Activated T-cell treated with anti-CD3 and anti-CD28 coated beads, Interleukin-2, amount 50 U/mL, for 24 hours (primary cell): ENCODE measurements at regions not wholly inside any gene's neighbourhood (a gene's known extent, or its start where the extent isn't known, plus 50 kb on each side); places are given as distances from the start of the nearest gene placed in this dataset.

Source experiments
- DNase-seq: peaks from one replicate; pipeline ENCODE4 v3.0.0-alpha.2; 2020
- H3K27ac Mint-ChIP-seq: 2 replicates; pipeline ENCODE4 v1.8.0; 2020; ENCODE audit warnings: mild to moderate bottlenecking, mixed read lengths
- H3K27me3 Mint-ChIP-seq: 2 replicates; pipeline ENCODE4 v1.8.0; 2020; ENCODE audit warnings: mixed read lengths
- H3K36me3 Mint-ChIP-seq: 2 replicates; pipeline ENCODE4 v1.8.0; 2020; ENCODE audit warnings: low read depth, mixed read lengths
- H3K4me1 Mint-ChIP-seq: 2 replicates; pipeline ENCODE4 v1.8.0; 2020; ENCODE audit warnings: low read depth, mixed read lengths
- H3K4me3 Mint-ChIP-seq: 2 replicates; pipeline ENCODE4 v1.8.0; 2020; ENCODE audit warnings: mild to moderate bottlenecking, moderate library complexity, mixed read lengths
- H3K9me3 Mint-ChIP-seq: 2 replicates; pipeline ENCODE4 v1.8.0; 2020; ENCODE audit warnings: mixed read lengths

GRCh38 chr15:97899981-97900380 is 60.5 kb upstream of the ARRDC4 start:
- H3K9me3 Mint-ChIP-seq = no peaks in the 10 kb centered on the region
- H3K4me1 Mint-ChIP-seq = no peaks in the 10 kb centered on the region
- peaks cover 37% of the 10 kb centered on the region for H3K27me3 Mint-ChIP-seq
- H3K36me3 Mint-ChIP-seq = no peaks in the 10 kb centered on the region
- no peak for DNase-seq
- H3K27ac Mint-ChIP-seq = no peak overlapping the region
- H3K4me3 Mint-ChIP-seq = no peak overlapping the region

GRCh38 chr15:97902140-97902780 is 58.2 kb upstream of the ARRDC4 start:
- peaks cover 49% of the 10 kb centered on the region for H3K27me3 Mint-ChIP-seq
- H3K4me3 Mint-ChIP-seq = no peak overlapping the region
- H3K4me1 Mint-ChIP-seq = no peaks in the 10 kb centered on the region
- no peak for DNase-seq
- no peaks in the 10 kb centered on the region for H3K9me3 Mint-ChIP-seq
- H3K27ac Mint-ChIP-seq = no peak overlapping the region
- no peaks in the 10 kb centered on the region for H3K36me3 Mint-ChIP-seq

GRCh38 chr15:97903560-97903959 is 56.9 kb upstream of the ARRDC4 start:
- H3K36me3 Mint-ChIP-seq = no peaks in the 10 kb centered on the region
- no peaks in the 10 kb centered on the region for H3K9me3 Mint-ChIP-seq
- H3K27ac Mint-ChIP-seq = no peak overlapping the region
- DNase-seq = no peak
- peaks cover 49% of the 10 kb centered on the region for H3K27me3 Mint-ChIP-seq
- no peak overlapping the region for H3K4me3 Mint-ChIP-seq
- no peaks in the 10 kb centered on the region for H3K4me1 Mint-ChIP-seq

- H3K27me3 Mint-ChIP-seq = peaks cover 49% of the 10 kb centered on the region
- H3K4me1 Mint-ChIP-seq = no peaks in the 10 kb centered on the region
- no peak overlapping the region for H3K4me3 Mint-ChIP-seq
- H3K27ac Mint-ChIP-seq = no peak overlapping the region
- H3K9me3 Mint-ChIP-seq = no peaks in the 10 kb centered on the region
- DNase-seq = peak; percentile 37
- no peaks in the 10 kb centered on the region for H3K36me3 Mint-ChIP-seq
Measured at GRCh38 chr15:97903971-97904572, 56.4 kb upstream of the ARRDC4 start.

GRCh38 chr15:97909291-97909891 is 51.1 kb upstream of the ARRDC4 start:
- Mint-ChIP-seq H3K9me3 (no peaks in the 10 kb centered on the region), H3K4me1 (no peaks in the 10 kb centered on the region), H3K27ac (no peak overlapping the region), H3K27me3 (peaks cover 27% of the 10 kb centered on the region), H3K4me3 (no peak overlapping the region), H3K36me3 (no peaks in the 10 kb centered on the region)
- peak; percentile 72 for DNase-seq
